ENCODE measurements at regions not wholly inside any gene's neighbourhood (a gene's known extent, or its start where the extent isn't known, plus 50 kb on each side); places are given as distances from the start of the nearest gene placed in this dataset.

- BruUV-seq (replicated peaks) = no TSS peak
- Histone ChIP-seq H2AK5ac (ENCODE audit: low read depth, low read length) (no peak overlapping the region), H3K27ac (ENCODE audit: insufficient read depth, low read length) (no peak overlapping the region), H3K4me1 (ENCODE audit: control insufficient read depth, insufficient read depth, low read length) (no peaks in the 10 kb centered on the region), H3K9me3 (ENCODE audit: control insufficient read depth, insufficient read depth, low read length) (peaks cover 15% of the 10 kb centered on the region), H4K8ac (ENCODE audit: low read depth in 2 of 2, low read length in 2 of 2) (no peak overlapping the region), H2BK15ac (ENCODE audit: low read depth, low read length) (no peak overlapping the region), H3K4me2 (ENCODE audit: low read depth, low read length) (no peak overlapping the region), H4K5ac (ENCODE audit: low read depth, low read length) (no peak overlapping the region), H3K79me1 (ENCODE audit: low read depth in 1 of 2, low read length in 2 of 2) (no peaks in the 10 kb centered on the region), H2BK20ac (ENCODE audit: low read depth, low read length) (no peak overlapping the region), H4K20me1 (ENCODE audit: insufficient read depth, low read length) (no peaks in the 10 kb centered on the region), H3K9ac (ENCODE audit: low read depth, low read length) (no peak overlapping the region), H4K91ac (ENCODE audit: insufficient read depth, low read depth, low read length) (no peak overlapping the region), H3K36me3 (ENCODE audit: control insufficient read depth, insufficient read depth, low read length) (no peaks in the 10 kb centered on the region), H3K9me1 (ENCODE audit: insufficient read depth, low read length) (no peaks in the 10 kb centered on the region), H3K14ac (replicated peaks; ENCODE audit: low read depth, low read length) (no peak overlapping the region), H3K27me3 (ENCODE audit: control insufficient read depth, insufficient read depth, low read length) (no peaks in the 10 kb centered on the region), H2AK9ac (replicated peaks; ENCODE audit: low read depth, low read length, poor library complexity) (no peak overlapping the region), H3K4ac (ENCODE audit: low read depth, low read length) (no peak overlapping the region), H3K23ac (ENCODE audit: low read depth, low read length) (no peak overlapping the region), H3K56ac (ENCODE audit: extremely low read depth, insufficient read depth, low read length) (no peak overlapping the region), H2AFZ (replicated peaks; ENCODE audit: low read length, poor library complexity) (no peak overlapping the region), H3K18ac (ENCODE audit: low read depth, low read length) (no peak overlapping the region), H3K4me3 (ENCODE audit: insufficient read depth, low read depth, low read length) (no peak overlapping the region), H2BK5ac (ENCODE audit: low read depth, low read length, poor library complexity, severe bottlenecking) (no peak overlapping the region), H2BK120ac (ENCODE audit: low read depth, low read length) (no peak overlapping the region)
- no peak for DNase-seq
- 20% methylated on average over 1 of the region's 7 CpGs; no CpG with 5 or more reads in 1 of the 2 experiments for WGBS, 2 experiments (ENCODE audit: extremely low coverage in 2 of 2, insufficient read length in 1 of 2)
- intact Hi-C loops (cut with micrococcal nuclease) (no loop called here), dilution Hi-C loops (cut with HindIII; ENCODE audit: low sequenced_read_pairs, unreplicated experiment) (no loop called here), in situ Hi-C loops (cut with MboI; ENCODE audit: low sequenced_read_pairs) (no loop called here)
- ChIA-PET POLR2A (ENCODE audit: unreplicated experiment) (no interaction called here), CTCF (no interaction called here)
- TF ChIP-seq MAZ (IDR thresholded peaks at IDR 0.05; ENCODE audit: borderline replicate concordance, low read depth, low read length) (no peak), ELK1 (IDR thresholded peaks at IDR 0.05; ENCODE audit: borderline replicate concordance, low read depth, low read length) (no peak), USF2 (IDR thresholded peaks at IDR 0.05; ENCODE audit: low read depth, low read length) (no peak), NFE2L2 (IDR thresholded peaks at IDR 0.05; ENCODE audit: low read depth, low read length) (no peak), FOS (IDR thresholded peaks at IDR 0.05; ENCODE audit: low read depth, low read length) (no peak), RAD21 (IDR thresholded peaks at IDR 0.05; ENCODE audit: low read length) (no peak), MXI1 (IDR thresholded peaks at IDR 0.05; ENCODE audit: borderline replicate concordance, low read depth, low read length) (no peak), SMC3 (IDR thresholded peaks at IDR 0.05; ENCODE audit: low read depth, low read length) (no peak), RFX5 (IDR thresholded peaks at IDR 0.05; ENCODE audit: low read depth, low read length) (no peak), BHLHE40 (IDR thresholded peaks at IDR 0.05; ENCODE audit: low read depth, low read length) (no peak), RCOR1 (IDR thresholded peaks at IDR 0.05; ENCODE audit: insufficient replicate concordance, low read length) (no peak), MAFK (IDR thresholded peaks at IDR 0.05; ENCODE audit: low read depth, low read length) (no peak)
- TF ChIP-seq, protein P1, sequence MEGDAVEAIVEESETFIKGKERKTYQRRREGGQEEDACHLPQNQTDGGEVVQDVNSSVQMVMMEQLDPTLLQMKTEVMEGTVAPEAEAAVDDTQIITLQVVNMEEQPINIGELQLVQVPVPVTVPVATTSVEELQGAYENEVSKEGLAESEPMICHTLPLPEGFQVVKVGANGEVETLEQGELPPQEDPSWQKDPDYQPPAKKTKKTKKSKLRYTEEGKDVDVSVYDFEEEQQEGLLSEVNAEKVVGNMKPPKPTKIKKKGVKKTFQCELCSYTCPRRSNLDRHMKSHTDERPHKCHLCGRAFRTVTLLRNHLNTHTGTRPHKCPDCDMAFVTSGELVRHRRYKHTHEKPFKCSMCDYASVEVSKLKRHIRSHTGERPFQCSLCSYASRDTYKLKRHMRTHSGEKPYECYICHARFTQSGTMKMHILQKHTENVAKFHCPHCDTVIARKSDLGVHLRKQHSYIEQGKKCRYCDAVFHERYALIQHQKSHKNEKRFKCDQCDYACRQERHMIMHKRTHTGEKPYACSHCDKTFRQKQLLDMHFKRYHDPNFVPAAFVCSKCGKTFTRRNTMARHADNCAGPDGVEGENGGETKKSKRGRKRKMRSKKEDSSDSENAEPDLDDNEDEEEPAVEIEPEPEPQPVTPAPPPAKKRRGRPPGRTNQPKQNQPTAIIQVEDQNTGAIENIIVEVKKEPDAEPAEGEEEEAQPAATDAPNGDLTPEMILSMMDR (conservative IDR thresholded peaks at IDR 0.05; ENCODE audit: low read depth, low read length) = no peak
- no peak for ATAC-seq (ENCODE audit: low read depth)
Observed at GRCh38 chr16:79339863-79340262, 260.7 kb downstream of the MAF start.
